ENCODE measurements at regions not wholly inside any gene's neighbourhood (a gene's known extent, or its start where the extent isn't known, plus 50 kb on each side); places are given as distances from the start of the nearest gene placed in this dataset.

DNA sequence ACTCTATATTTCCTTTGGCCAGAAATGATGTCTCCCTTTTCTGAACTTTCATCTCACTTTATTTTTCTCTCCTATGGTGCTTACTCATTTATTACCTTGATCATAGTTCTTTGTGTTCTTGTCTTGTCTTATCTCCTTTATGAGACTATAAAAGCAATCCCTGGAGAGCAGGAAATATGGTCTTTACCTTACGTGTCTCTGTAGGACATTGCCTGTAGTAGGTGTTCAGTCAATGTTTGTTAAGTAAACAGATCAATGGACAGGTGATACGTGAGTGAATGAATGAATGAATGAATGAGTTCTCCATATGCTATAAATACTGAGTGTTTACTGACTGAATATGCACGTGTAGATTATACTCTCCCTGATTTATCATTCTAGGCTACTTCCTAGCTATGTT is 193.7 kb upstream of the HMGA2 start:
- DNase-seq (ENCODE audit: low read depth): no peak

DNA sequence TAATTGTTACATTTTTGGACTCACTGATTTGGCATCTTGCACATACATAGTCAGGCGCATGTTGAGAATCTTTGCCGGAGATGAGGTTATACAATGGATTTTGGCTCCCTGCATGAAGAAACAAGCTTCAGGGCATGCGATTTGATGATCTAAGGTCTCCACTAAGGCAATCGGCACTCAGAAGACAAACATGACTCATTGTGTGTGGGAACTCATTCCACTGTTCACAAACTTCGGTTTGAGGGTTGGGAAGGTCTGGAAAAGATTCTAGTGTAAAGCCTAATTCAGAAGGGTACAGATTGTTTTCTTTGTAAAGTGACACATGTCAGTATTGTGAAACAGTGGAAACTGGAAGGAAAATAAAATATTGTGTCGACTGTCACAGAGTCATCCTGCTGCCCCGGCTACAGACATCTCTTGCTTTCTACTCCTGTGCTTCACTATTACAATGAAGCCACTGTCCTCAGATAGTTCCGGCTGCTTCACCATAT is 192.6 kb upstream of the HMGA2 start:
- DNase-seq (ENCODE audit: low read depth): peak; percentile 100

DNA sequence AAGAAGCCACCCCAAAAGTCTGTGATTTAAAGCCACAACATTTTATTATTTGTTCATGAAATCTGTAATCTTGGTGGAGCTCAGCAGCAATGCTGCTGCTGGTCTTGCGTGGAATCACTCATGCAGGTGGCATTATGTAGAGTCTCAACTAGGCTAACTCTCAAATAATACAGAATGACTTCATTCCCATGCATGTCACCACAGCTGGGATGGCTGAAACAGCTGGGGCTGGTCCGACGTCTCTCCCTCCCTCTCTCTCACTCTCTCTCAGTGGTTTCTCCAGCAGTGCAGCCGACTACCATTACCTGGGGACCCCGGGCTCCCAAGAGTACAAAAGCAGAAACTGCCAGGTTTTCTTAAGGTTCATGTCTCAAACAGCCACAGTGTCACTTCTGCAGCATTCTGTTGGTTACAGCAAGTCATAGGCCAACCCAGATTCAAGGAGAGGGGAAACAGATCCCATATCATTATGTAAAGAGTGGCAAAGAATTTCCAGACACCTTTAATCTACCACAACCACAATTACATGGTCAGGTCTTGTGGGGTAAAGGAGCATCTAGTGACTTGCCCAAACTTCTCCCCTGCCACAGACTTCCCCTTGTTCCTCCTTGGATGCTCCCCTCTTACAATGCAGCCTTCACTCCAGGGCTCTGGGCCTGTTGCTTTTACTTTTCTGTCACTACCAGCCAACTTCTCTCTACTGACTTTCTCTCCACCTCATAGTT is 192.0 kb upstream of the HMGA2 start:
- no peak for DNase-seq (ENCODE audit: low read depth)

DNA sequence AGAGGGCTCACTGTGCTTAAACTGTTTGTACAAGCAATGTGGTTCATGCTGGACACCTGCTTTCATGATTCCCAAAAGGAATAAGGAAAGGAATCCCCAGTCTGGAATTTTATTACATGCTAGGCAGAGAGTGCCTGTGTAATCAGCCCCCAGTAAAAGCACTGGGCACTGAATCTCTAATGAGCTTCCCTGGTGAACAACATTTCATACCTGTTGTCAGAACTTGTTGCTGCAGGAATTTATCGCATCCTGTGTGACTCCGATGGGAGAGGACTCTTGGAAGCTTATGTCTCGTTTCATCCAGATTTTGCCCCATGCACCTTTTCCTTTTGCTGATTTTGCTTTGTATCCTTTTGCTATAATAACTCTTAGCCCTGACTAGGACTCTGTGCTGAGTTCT is 190.2 kb upstream of the HMGA2 start:
- no peak for DNase-seq (ENCODE audit: low read depth)

DNA sequence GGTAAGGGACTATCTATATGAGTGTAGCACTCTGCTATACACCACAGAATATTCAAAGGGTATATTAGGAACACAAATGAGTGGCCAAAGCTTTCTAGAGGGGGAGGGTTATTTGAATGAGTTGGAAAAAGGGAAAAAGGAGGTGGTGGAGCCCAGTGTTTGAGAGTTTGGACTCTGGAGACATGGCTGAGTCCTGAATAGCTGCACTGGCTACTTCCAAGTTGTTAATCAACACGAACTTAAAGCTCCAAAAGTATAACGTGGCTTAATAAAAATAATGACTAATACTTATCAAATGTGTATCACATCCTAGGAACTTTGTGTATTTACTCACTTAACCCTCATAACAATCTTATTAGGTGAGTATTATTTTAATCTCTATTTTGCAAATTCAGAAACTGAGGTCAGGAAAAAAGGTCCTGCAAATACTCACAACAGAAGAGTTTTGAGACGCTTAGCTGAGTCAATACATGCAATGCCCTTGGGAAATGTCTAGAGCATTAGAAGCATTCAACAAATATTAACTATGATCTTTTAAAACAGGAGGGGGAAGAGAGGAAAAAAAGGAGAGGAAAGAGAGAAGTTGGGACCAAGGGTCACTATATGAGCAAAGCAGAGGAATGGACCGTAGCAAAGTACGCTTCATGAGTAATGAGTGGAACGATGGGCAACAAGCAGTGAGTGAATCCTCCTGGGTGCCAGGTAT is 189.5 kb upstream of the HMGA2 start:
- DNase-seq (ENCODE audit: low read depth): no peak

GRCh38 chr12:65636436-65636835 is 187.8 kb upstream of the HMGA2 start:
- DNase-seq (ENCODE audit: low read depth): no peak

- no peak for DNase-seq (ENCODE audit: low read depth)
Measured at GRCh38 chr12:65637150-65637549, 187.1 kb upstream of the HMGA2 start.

DNA sequence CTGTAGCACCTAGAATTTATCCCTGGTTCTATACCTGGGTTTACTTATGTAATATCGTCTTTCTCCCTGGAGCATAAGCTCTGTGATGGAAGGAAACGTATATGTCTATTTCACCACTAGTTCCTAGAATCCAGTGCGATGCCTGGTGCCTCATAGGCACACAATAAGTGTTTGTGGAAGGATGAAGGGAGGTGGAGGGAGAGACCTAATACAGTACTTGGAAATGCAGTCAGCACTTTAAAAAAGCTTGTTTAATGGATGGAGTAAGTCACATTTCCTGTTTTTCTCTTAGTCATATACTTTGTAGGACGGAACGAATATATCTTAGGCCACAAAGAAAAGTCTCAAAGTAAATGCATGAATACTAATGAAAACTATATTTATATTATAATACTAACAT is 186.5 kb upstream of the HMGA2 start:
- DNase-seq (ENCODE audit: low read depth): no peak

DNA sequence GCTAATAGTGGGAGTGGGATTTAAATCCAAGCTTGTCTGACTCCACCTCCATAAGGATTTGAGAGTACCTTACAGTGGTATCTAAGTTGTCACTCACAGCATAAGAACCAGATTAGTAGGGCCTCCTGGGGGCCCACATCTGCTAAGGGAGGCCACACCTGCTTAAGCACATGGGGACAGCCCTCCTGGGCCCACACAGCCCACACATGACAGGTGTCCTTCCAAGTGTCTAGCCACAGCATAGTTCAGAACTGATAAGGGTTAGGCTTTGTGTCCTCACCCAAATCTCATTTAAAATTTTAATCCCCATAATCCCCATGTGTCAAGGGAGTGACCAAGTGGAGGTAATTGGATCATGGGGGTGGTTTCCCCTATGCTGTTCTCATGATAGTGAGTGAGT is 186.0 kb upstream of the HMGA2 start:
- no peak for DNase-seq (ENCODE audit: low read depth)

DNA sequence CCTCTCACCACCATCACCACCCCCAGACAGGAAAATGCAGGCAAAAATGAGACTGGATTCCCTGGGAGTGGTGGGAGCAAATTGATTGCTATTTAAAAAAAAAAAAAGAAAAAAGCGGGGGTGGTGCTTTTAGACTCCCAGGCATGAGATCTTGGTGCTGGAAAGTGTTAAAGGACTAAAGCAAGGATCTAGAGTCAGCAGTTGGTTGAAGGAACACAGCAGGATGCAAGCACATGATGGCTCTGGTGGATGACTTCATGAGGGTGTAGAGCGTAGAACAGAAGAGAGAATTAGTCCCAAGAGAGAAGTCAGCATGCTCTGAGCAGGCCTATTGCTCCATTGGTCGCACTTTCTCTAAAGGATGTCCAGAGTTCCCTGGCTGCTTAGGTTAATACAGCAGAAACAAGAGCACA is 183.8 kb upstream of the HMGA2 start:
- DNase-seq (ENCODE audit: low read depth): no peak

DNA sequence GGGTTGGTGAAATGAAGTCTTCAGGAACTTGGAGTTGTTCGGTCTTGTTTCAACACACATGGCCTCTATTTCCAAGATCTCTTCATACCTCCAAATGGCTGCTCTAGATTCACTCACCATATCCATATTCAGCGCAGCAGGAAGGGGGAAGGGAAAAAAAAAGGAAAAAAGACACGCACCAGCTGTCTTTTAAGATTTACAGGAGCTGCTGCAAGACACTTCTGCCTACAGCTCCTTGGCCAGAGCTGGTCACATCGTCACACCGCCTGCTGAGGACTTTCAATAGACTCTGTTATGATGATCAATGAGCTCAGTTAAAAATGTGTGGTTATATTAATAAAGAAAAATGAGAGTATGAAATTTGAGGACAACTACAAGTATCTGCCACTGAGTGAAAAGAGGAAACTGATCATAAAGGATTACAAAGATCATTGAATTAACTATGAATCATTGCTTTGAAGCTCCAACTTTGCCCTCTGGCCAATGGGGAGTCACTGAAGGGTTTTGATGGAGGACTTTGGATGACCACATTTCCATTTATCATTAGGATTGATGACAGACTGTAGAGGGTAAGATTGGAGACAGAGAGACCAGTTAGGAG is 182.1 kb upstream of the HMGA2 start:
- no peak for DNase-seq (ENCODE audit: low read depth)

GRCh38 chr12:65643171-65643570 is 181.1 kb upstream of the HMGA2 start:
- DNase-seq (ENCODE audit: low read depth): no peak

DNA sequence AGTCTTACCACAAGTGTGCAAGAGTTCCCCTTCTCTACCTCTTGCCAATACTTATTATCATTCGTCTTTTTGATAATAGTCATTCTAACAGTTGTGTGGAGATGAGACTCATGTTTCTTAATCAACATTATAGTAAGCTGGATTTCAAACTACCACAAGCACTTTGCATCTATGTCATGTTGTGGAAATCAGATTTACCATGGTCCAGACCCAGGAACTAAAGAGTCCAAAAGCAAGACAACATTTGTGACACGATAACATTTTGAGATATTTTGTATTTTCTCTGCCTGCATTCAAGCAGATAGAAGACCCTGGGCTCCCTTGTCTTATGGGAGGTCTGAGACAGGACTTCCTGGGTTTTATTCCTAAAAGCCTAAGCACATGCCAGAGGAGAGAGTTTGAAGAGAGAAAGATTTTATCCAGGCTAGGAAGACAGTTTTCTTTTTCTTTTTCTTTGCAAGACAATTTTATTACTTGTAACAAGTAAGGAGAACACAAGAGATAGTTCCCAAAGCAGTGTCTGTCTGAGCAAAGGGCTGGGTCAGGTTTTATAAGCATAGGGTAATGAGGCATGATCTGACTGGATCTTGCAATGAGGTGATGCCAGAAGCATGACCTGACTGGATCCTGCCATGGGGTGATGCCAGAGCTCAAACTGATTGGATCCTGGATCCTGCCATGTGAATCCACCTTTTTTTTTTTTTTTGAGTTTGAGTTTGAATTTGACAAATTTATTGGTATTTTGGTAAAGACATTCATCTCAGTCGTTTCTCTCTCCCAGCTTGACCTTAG is 180.5 kb upstream of the HMGA2 start:
- no peak for DNase-seq (ENCODE audit: low read depth)

GRCh38 chr12:65646127-65646643 is 178.1 kb upstream of the HMGA2 start:
- DNase-seq (ENCODE audit: low read depth): no peak

DNA sequence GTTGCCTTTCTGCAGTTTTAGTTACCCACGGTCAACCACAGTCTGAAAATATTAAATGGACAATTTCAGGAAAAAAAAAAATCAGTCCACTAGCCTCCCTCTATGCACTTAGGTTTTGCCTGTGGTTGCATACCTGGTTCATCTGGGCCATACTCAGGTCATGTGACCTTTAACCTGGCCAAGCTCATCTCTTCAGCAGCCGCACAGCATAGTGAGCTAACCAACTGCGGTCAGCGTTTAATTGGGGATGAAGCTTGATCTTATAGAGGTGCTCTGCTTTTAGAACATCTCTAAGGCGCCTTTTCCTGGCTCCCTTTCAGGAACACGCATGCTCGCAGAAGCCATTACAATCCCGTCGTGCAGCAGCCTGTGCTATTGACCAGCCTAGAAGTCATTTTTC is 177.2 kb upstream of the HMGA2 start:
- no peak for DNase-seq (ENCODE audit: low read depth)

DNA sequence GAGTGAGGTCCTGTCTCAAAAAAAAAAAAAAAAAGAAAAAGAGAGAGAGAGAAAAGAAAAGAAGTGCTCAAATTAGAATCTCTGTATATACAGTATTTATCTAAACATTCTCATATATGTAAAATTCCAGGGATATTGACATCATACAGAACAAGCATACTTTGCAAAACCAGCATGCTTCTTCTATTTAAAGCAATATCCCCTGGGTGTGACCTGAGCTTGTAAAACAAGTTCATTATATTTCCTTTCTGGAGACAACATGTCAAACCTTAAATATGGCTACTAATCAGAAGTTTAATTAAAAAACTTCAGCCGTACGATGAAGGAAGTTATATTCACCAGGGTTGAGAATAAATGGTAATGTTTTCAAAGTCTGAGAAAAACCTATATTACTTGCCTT is 175.8 kb upstream of the HMGA2 start:
- no peak for DNase-seq (ENCODE audit: low read depth)

DNA sequence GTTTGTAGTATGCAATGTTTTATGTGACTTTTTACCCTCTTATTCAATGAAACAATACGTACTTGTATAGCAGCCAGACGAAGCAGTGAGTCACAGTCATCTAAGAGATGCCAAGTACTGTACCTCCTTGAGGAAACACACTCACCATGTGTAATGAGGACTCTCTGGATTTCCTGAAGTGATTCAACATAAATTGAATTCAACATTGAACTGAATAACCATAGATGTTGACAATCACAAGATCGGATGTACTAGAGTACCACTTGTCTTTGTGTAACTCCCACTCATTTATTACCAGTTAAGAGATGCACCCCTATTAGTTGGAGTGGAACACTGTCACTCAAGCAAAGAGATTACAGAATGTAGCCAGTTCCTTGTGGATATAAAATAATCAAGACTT is 175.2 kb upstream of the HMGA2 start:
- DNase-seq (ENCODE audit: low read depth): peak; percentile 100

DNA sequence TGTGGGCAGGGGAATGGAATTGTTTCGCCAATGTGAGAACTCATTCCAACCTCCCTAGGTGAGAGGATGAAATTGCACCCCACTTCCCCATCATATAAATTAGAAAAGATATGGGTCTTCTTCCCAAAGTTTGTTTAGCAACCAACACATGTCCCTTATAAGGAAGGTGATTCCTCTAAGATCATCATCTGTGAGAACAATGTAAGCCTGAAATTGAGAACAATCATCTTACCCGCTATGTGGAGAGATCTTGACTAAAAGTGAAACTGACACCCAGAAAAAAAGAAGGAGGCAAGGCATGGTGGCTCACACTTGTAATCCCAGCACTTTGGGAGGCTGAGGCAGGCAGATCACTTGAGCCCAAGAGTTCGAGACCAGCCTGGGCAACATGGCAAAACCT is 173.2 kb upstream of the HMGA2 start:
- no peak for DNase-seq (ENCODE audit: low read depth)

GRCh38 chr12:65653321-65653720 is 171.0 kb upstream of the HMGA2 start:
- no peak for DNase-seq (ENCODE audit: low read depth)

- DNase-seq (ENCODE audit: low read depth): no peak
Measured at GRCh38 chr12:65653946-65654629, 170.2 kb upstream of the HMGA2 start.

GRCh38 chr12:65655074-65655493 is 169.2 kb upstream of the HMGA2 start:
- no peak for DNase-seq (ENCODE audit: low read depth)
